ENCODE measurements at regions not wholly inside any gene's neighbourhood (a gene's known extent, or its start where the extent isn't known, plus 50 kb on each side); places are given as distances from the start of the nearest gene placed in this dataset.

DNA sequence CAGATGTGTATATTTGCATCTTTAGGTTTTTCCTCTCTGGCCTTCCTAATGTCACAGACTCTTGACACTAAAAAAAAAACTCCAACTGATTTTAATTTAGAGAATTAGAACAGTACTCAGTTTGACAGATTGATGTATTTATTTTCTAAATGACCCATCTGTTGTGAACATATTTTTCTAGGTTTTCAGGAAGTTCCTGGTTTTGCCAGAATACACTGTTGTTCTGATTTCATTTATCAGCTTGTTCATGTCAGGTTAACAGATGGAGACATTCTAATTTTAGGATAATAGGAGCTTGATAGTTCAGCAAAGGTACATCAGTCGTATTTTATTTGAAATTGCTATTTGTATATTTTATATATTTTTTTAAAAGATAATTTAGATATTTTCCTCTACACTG is 133.4 kb downstream of the TANC2 start:
- TF ChIP-seq, protein P1, sequence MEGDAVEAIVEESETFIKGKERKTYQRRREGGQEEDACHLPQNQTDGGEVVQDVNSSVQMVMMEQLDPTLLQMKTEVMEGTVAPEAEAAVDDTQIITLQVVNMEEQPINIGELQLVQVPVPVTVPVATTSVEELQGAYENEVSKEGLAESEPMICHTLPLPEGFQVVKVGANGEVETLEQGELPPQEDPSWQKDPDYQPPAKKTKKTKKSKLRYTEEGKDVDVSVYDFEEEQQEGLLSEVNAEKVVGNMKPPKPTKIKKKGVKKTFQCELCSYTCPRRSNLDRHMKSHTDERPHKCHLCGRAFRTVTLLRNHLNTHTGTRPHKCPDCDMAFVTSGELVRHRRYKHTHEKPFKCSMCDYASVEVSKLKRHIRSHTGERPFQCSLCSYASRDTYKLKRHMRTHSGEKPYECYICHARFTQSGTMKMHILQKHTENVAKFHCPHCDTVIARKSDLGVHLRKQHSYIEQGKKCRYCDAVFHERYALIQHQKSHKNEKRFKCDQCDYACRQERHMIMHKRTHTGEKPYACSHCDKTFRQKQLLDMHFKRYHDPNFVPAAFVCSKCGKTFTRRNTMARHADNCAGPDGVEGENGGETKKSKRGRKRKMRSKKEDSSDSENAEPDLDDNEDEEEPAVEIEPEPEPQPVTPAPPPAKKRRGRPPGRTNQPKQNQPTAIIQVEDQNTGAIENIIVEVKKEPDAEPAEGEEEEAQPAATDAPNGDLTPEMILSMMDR (IDR thresholded peaks at IDR 0.05): no peak
- TF ChIP-seq POLR2A (IDR thresholded peaks at IDR 0.05): no peak
